HUDEP-2 (cell line): ENCODE measurements at regions not wholly inside any gene's neighbourhood (a gene's known extent, or its start where the extent isn't known, plus 50 kb on each side); places are given as distances from the start of the nearest gene placed in this dataset.
"Not testable (repeated sequence)": the region's sequence is repeated elsewhere in the genome, so short reads cannot be mapped to it uniquely, and the experiment has no call there.

Experiments used
- DNase-seq, 76 experiments: peaks; one replicate each; lab custom pipeline; 2025; ENCODE audit not compliant: unreplicated experiment in 76 of 76; lab: John Stamatoyannopoulos, UW

GRCh38 chr3:27560484-27561056 lies 76.4 kb upstream of the SLC4A7 start:
- no peak for DNase-seq

- no peak for DNase-seq
These were observed 75.7 kb upstream of the SLC4A7 start for GRCh38 chr3:27559835-27560234.

- DNase-seq = no peak
These were observed 75.2 kb upstream of the SLC4A7 start for GRCh38 chr3:27559381-27559780.

- no peak for DNase-seq
These were observed 73.2 kb upstream of the SLC4A7 start for GRCh38 chr3:27557411-27557810.

GRCh38 chr3:27556887-27557286 lies 72.7 kb upstream of the SLC4A7 start:
- DNase-seq = no peak

GRCh38 chr3:27554706-27555105 lies 70.5 kb upstream of the SLC4A7 start:
- DNase-seq = no peak

- DNase-seq = no peak
These were observed 69.8 kb upstream of the SLC4A7 start for GRCh38 chr3:27553886-27554540.

GRCh38 chr3:27552708-27553107 lies 68.5 kb upstream of the SLC4A7 start:
- not testable (repeated sequence) for DNase-seq

- DNase-seq = not testable (repeated sequence)
These were observed 67.2 kb upstream of the SLC4A7 start for GRCh38 chr3:27551413-27551812.

GRCh38 chr3:27545061-27545460 lies 60.9 kb upstream of the SLC4A7 start:
- DNase-seq = no peak

- DNase-seq = no peak
These were observed 60.2 kb upstream of the SLC4A7 start for GRCh38 chr3:27544372-27544865.

- DNase-seq = no peak
These were observed 58.3 kb upstream of the SLC4A7 start for GRCh38 chr3:27542476-27542875.

GRCh38 chr3:27540231-27540630 lies 56.0 kb upstream of the SLC4A7 start:
- DNase-seq = no peak

- DNase-seq = no peak
These were observed 52.3 kb upstream of the SLC4A7 start for GRCh38 chr3:27536491-27536890.

GRCh38 chr3:27535809-27536392 lies 51.7 kb upstream of the SLC4A7 start:
- DNase-seq = no peak

- no peak for DNase-seq
These were observed 49.8 kb upstream of the SLC4A7 start for GRCh38 chr3:27533718-27534573.
